GM23338 (cell line): ENCODE measurements at regions not wholly inside any gene's neighbourhood (a gene's known extent, or its start where the extent isn't known, plus 50 kb on each side); places are given as distances from the start of the nearest gene placed in this dataset.
A peak's percentile ranks its signal among the peaks of the same experiment; 100 is the strongest.

Source experiments
- ATAC-seq: fragments of 200-7000 bp; cut with Tn5 transposase; 3 replicates; pipeline ENCODE4 v1.9.1; 2020
- DNase-seq: peaks from one replicate; pipeline ENCODE4 v3.0.0-alpha.2; 2015; ENCODE audit warnings: low spot score
- H2AFZ ChIP-seq: fragments of 200-600 bp; sonication (generic); 2 replicates; pipeline ENCODE4 v1.8.0; 2016; ENCODE audit warnings: antibody characterized with exemption, mild to moderate bottlenecking, moderate library complexity
- H3F3A ChIP-seq: fragments of 200-600 bp; sonication (generic); replicated peaks from 2 replicates; pipeline ENCODE4 v1.8.0; 2017; ENCODE audit warnings: antibody characterized with exemption, mixed run types, low read depth
- H3K27ac ChIP-seq: fragments of 200-600 bp; sonication (generic); 2 replicates; pipeline ENCODE4 v1.6.1; 2016; ENCODE audit warnings: low read depth
- H3K27me3 ChIP-seq: fragments of 200-600 bp; sonication (generic); 2 replicates; pipeline ENCODE4 v1.8.0; 2016; ENCODE audit warnings: mild to moderate bottlenecking, mixed run types, moderate library complexity; ENCODE audit not compliant: insufficient read depth
- H3K36me3 ChIP-seq: fragments of 200-600 bp; sonication (generic); 2 replicates; pipeline ENCODE4 v1.8.0; 2016; ENCODE audit warnings: mild to moderate bottlenecking; ENCODE audit not compliant: insufficient read depth
- H3K4me1 ChIP-seq: fragments of 200-600 bp; sonication (generic); 2 replicates; pipeline ENCODE4 v1.8.0; 2016; ENCODE audit warnings: mild to moderate bottlenecking, moderate library complexity; ENCODE audit not compliant: insufficient read depth
- H3K4me2 ChIP-seq: fragments of 200-600 bp; sonication (generic); 2 replicates; pipeline ENCODE4 v1.7.1; 2017; ENCODE audit warnings: mixed run types
- H3K4me3 ChIP-seq: fragments of 200-600 bp; sonication (generic); 2 replicates; pipeline ENCODE4 v1.6.1; 2016; ENCODE audit warnings: mixed run types
- H3K79me2 ChIP-seq: fragments of 200-600 bp; sonication (generic); replicated peaks from 2 replicates; pipeline ENCODE4 v1.8.0; 2017; ENCODE audit warnings: mild to moderate bottlenecking; ENCODE audit not compliant: insufficient read depth
- H3K9me2 ChIP-seq: fragments of 200-600 bp; sonication (generic); 2 replicates; pipeline ENCODE4 v1.8.0; 2017; ENCODE audit not compliant: insufficient read depth
- H4K20me1 ChIP-seq: fragments of 200-600 bp; sonication (generic); replicated peaks from 2 replicates; pipeline ENCODE4 v1.8.0; 2017; ENCODE audit warnings: mild to moderate bottlenecking; ENCODE audit not compliant: insufficient read depth
- H3K27ac Mint-ChIP-seq: 2 replicates; pipeline ENCODE4 v1.8.0; 2020; ENCODE audit warnings: inconsistent platforms, mild to moderate bottlenecking, moderate library complexity, mixed read lengths
- H3K27me3 Mint-ChIP-seq: 3 replicates; pipeline ENCODE4 v1.8.0; 2022; ENCODE audit warnings: low read depth, mild to moderate bottlenecking, moderate library complexity, mixed read lengths, inconsistent platforms; ENCODE audit not compliant: insufficient read depth, poor library complexity
- H3K36me3 Mint-ChIP-seq: 3 replicates; pipeline ENCODE4 v1.8.0; 2021; ENCODE audit warnings: low read depth, mild to moderate bottlenecking, inconsistent platforms, moderate library complexity, mixed read lengths
- H3K4me1 Mint-ChIP-seq: 3 replicates; pipeline ENCODE4 v1.8.0; 2020; ENCODE audit warnings: mild to moderate bottlenecking, inconsistent platforms, mixed read lengths
- H3K4me3 Mint-ChIP-seq: 3 replicates; pipeline ENCODE4 v1.8.0; 2021; ENCODE audit warnings: moderate library complexity, mild to moderate bottlenecking, inconsistent platforms, mixed read lengths
- H3K9me3 Mint-ChIP-seq: 3 replicates; pipeline ENCODE4 v1.8.0; 2020; ENCODE audit warnings: moderate library complexity, mild to moderate bottlenecking, inconsistent platforms, mixed read lengths
- EZH2 ChIP-seq: fragments of 200-600 bp; sonication (generic); IDR thresholded peaks from one replicate; pipeline ENCODE4 v1.8.0; 2017; ENCODE audit warnings: antibody characterized with exemption, mild to moderate bottlenecking, low read depth; ENCODE audit not compliant: unreplicated experiment
- STAT1 ChIP-seq: IDR thresholded peaks from one replicate; pipeline ENCODE4 v1.6.1; 2016; ENCODE audit warnings: antibody characterized with exemption; ENCODE audit not compliant: unreplicated experiment
- ZNF331 ChIP-seq: fragments of 250-450 bp; sonication (Bioruptor Pico); IDR thresholded peaks from 2 replicates; pipeline ENCODE4 v1.5.0; 2020; ENCODE audit warnings: low read depth, mild to moderate bottlenecking, moderate library complexity
- ZNF462 ChIP-seq: fragments of 250-450 bp; sonication (Bioruptor Pico); IDR thresholded peaks from 2 replicates; pipeline ENCODE4 v1.5.0; 2020; ENCODE audit warnings: mild to moderate bottlenecking, moderate library complexity
- TF ChIP-seq, protein P1 (sequence below): IDR thresholded peaks from 2 replicates; pipeline ENCODE4 v1.6.1; 2016; ENCODE audit warnings: antibody characterized with exemption
- TF ChIP-seq, protein P2 (sequence below), 2 experiments: fragments of 200-600 bp in 1 of 2; sonication (generic) in 1 of 2; conservative IDR thresholded peaks; 2 replicates each; pipeline versions ENCODE4 v1.5.1 to v1.6.1; 2016 to 2017; ENCODE audit warnings: antibody characterized with exemption in 2 of 2, low read depth in 2 of 2, mild to moderate bottlenecking in 2 of 2, moderate library complexity in 1 of 2

DNA sequence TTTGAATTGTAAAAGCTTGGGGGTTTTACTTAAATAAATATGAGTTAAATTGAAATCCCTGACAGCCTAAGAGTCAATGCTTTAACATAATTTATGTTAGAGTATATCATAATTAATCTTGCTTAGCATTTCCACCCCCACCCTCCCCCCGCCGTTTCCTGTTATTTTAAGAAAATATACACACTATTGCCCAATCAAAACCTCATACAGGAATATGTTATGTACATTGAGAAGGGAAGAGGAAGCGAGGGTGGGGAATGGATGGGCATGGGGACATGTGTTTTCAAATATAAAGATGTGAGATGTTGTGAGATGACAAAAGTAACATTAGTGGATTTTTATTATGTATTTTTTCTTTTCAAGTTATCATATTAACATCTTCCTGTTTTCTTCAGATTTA, 561.1 kb upstream of the MEF2C start (continued):
- no peak for TF ChIP-seq ZNF462 (CRISPR knock-in tag)

- Mint-ChIP-seq H3K27ac (peak overlapping the region; percentile 64), H3K27me3 (no peaks in the 10 kb centered on the region), H3K36me3 (no peaks in the 10 kb centered on the region), H3K4me1 (peaks cover 23% of the 10 kb centered on the region), H3K9me3 (no peaks in the 10 kb centered on the region), H3K4me3 (no peak overlapping the region)
- no peak for DNase-seq
- peak overlapping the region; percentile 61; the same call in 1 of the 2 replicates for H2AFZ ChIP-seq
- no peaks in the 10 kb centered on the region for H3K9me2 ChIP-seq
- H3K36me3 ChIP-seq = no peaks in the 10 kb centered on the region
- no peak for ATAC-seq
- no peak overlapping the region for H3K27ac ChIP-seq
- no peaks in the 10 kb centered on the region for H3K79me2 ChIP-seq
- no peaks in the 10 kb centered on the region for H4K20me1 ChIP-seq
- H3K4me1 ChIP-seq = peaks cover 16% of the 10 kb centered on the region
- H3K27me3 ChIP-seq = no peaks in the 10 kb centered on the region
- no peaks in the 10 kb centered on the region for H3F3A ChIP-seq
- H3K4me2 ChIP-seq = no peak overlapping the region
- no peak overlapping the region for H3K4me3 ChIP-seq
- TF ChIP-seq, protein P1, sequence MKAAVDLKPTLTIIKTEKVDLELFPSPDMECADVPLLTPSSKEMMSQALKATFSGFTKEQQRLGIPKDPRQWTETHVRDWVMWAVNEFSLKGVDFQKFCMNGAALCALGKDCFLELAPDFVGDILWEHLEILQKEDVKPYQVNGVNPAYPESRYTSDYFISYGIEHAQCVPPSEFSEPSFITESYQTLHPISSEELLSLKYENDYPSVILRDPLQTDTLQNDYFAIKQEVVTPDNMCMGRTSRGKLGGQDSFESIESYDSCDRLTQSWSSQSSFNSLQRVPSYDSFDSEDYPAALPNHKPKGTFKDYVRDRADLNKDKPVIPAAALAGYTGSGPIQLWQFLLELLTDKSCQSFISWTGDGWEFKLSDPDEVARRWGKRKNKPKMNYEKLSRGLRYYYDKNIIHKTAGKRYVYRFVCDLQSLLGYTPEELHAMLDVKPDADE = no peak
- no peak for TF ChIP-seq ZNF462 (CRISPR knock-in tag)
- no peak for TF ChIP-seq EZH2
- TF ChIP-seq ZNF331 (CRISPR knock-in tag) = no peak
- TF ChIP-seq, protein P2, sequence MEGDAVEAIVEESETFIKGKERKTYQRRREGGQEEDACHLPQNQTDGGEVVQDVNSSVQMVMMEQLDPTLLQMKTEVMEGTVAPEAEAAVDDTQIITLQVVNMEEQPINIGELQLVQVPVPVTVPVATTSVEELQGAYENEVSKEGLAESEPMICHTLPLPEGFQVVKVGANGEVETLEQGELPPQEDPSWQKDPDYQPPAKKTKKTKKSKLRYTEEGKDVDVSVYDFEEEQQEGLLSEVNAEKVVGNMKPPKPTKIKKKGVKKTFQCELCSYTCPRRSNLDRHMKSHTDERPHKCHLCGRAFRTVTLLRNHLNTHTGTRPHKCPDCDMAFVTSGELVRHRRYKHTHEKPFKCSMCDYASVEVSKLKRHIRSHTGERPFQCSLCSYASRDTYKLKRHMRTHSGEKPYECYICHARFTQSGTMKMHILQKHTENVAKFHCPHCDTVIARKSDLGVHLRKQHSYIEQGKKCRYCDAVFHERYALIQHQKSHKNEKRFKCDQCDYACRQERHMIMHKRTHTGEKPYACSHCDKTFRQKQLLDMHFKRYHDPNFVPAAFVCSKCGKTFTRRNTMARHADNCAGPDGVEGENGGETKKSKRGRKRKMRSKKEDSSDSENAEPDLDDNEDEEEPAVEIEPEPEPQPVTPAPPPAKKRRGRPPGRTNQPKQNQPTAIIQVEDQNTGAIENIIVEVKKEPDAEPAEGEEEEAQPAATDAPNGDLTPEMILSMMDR (conservative IDR thresholded peaks at IDR 0.05; ENCODE audit: low read depth in 2 of 2) = no peak
- TF ChIP-seq STAT1 = no peak
Observed at GRCh38 chr5:89443508-89443907, 560.5 kb upstream of the MEF2C start.
